ENCODE measurements at regions not wholly inside any gene's neighbourhood (a gene's known extent, or its start where the extent isn't known, plus 50 kb on each side); places are given as distances from the start of the nearest gene placed in this dataset.
"Not testable (repeated sequence)": the region's sequence is repeated elsewhere in the genome, so short reads cannot be mapped to it uniquely, and the experiment has no call there.

DNA sequence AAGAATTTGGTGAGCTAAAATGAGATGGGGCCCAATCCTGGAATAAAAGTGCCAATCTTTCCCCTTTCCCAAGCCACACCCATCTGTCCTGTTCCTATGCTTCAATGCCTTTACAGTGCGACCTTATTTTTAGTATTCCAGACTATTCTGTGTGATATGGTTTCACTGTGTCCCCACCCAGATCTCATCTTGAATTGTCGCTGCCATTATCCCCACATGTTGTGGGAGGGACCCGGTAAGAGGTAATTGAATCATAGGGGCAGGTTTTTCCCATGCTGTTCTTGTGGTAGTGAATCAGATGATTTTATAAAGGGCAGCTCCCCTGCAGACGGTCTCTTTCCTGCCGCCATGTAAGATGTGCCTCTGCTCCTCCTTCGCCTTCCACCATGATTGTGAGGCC is 129.3 kb upstream of the KIF26B start:
- no peaks in the 10 kb centered on the region for H3K9me3 Mint-ChIP-seq
- H3K27ac Mint-ChIP-seq: no peak overlapping the region
- H3K27me3 Mint-ChIP-seq (ENCODE audit: low read depth): peaks cover 6% of the 10 kb centered on the region
- H3K36me3 Mint-ChIP-seq (ENCODE audit: low read depth): no peaks in the 10 kb centered on the region
- H3K4me3 Mint-ChIP-seq: no peak overlapping the region
- H3K4me1 Mint-ChIP-seq (ENCODE audit: low read depth): no peaks in the 10 kb centered on the region

DNA sequence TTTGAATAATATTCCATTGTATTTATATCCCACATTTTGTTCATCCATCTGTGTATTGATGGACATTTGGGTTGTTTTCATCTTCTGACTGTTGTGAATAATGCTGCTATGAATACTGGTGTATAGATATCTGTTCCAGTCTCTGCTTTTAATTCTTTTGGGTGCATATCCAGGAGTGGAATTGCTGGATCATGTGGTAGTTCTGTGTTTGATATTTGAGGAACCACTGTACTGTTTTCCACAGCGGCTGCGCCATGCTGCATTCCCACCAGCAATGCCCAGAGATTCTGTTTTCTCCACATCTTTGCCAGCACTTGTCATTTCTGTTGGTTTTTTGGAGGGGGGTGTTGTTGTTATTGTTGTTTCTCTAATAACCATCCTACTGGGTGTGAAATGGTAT is 131.6 kb upstream of the KIF26B start:
- Mint-ChIP-seq H3K4me1 (ENCODE audit: low read depth) (peaks cover 3% of the 10 kb centered on the region), H3K27ac (no peak overlapping the region), H3K36me3 (ENCODE audit: low read depth) (no peaks in the 10 kb centered on the region), H3K4me3 (no peak overlapping the region), H3K9me3 (no peaks in the 10 kb centered on the region), H3K27me3 (ENCODE audit: low read depth) (peaks cover 5% of the 10 kb centered on the region)

- no peak overlapping the region for H3K27ac Mint-ChIP-seq
- H3K27me3 Mint-ChIP-seq (ENCODE audit: low read depth): no peaks in the 10 kb centered on the region
- peaks cover 3% of the 10 kb centered on the region for H3K4me1 Mint-ChIP-seq (ENCODE audit: low read depth)
- no peak overlapping the region for H3K4me3 Mint-ChIP-seq
- H3K36me3 Mint-ChIP-seq (ENCODE audit: low read depth): no peaks in the 10 kb centered on the region
- no peaks in the 10 kb centered on the region for H3K9me3 Mint-ChIP-seq
Measured at GRCh38 chr1:245019910-245020486, 134.8 kb upstream of the KIF26B start.

- H3K27me3 Mint-ChIP-seq (ENCODE audit: low read depth): no peaks in the 10 kb centered on the region
- H3K27ac Mint-ChIP-seq: no peak overlapping the region
- peaks cover 3% of the 10 kb centered on the region for H3K4me1 Mint-ChIP-seq (ENCODE audit: low read depth)
- no peaks in the 10 kb centered on the region for H3K9me3 Mint-ChIP-seq
- no peaks in the 10 kb centered on the region for H3K36me3 Mint-ChIP-seq (ENCODE audit: low read depth)
- no peak overlapping the region for H3K4me3 Mint-ChIP-seq
Measured at GRCh38 chr1:245016700-245017099, 138.1 kb upstream of the KIF26B start.

DNA sequence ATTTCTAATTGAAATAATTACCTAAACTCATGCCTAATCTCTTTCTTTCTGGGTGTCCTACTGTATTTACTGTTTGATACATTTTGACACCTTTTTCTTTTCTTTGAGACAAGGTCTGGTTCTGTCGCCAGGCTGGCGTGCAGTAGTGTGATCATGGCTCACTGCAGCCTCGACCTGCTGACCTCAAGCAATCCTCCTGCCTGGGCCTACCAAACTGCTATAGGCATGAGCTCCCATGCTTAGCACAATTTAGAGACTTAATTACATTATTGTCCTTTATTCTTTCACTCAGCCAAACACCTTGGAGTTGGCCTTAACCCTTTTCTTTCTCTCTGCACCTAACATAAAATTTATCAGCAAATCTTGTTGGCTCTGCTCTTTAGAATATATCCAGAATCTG is 139.8 kb upstream of the KIF26B start:
- Mint-ChIP-seq H3K4me1 (ENCODE audit: low read depth) (peaks cover 3% of the 10 kb centered on the region), H3K9me3 (no peaks in the 10 kb centered on the region), H3K4me3 (no peak overlapping the region), H3K27ac (no peak overlapping the region), H3K36me3 (ENCODE audit: low read depth) (no peaks in the 10 kb centered on the region), H3K27me3 (ENCODE audit: low read depth) (no peaks in the 10 kb centered on the region)

GRCh38 chr1:245014247-245015029 is 140.3 kb upstream of the KIF26B start:
- no peaks in the 10 kb centered on the region for H3K36me3 Mint-ChIP-seq (ENCODE audit: low read depth)

DNA sequence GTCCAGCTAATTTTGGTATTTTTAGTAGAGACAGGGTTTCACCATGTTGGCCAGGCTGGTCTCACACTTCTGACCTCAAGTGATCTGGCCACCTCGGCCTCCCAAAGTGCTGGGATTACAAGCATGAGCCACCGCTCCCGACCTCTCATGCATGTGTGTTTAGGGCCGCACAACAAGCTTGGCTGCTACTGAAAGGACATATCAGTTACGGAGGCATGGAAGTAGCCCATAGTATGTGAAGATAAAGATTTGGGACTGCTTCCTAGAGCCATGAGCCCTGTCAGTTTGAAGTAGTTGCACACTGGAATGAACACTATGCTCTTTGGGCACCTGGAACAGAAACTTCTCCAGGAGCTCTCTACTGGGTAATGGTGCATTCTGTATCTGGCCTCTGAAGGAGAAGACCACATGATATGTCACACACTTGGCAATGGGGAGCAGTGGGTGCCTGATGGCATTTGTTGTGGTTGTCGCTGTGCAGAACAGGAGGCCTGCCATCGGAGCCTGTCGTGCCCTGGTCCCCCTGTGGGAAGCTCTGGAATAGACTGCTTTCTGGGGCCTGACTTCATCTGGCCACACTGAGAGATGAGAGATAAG is 144.7 kb upstream of the KIF26B start:
- no peaks in the 10 kb centered on the region for H3K9me3 Mint-ChIP-seq
- H3K36me3 Mint-ChIP-seq (ENCODE audit: low read depth): no peaks in the 10 kb centered on the region
- no peaks in the 10 kb centered on the region for H3K4me1 Mint-ChIP-seq (ENCODE audit: low read depth)
- no peak overlapping the region for H3K27ac Mint-ChIP-seq
- H3K27me3 Mint-ChIP-seq (ENCODE audit: low read depth): peaks cover 6% of the 10 kb centered on the region
- H3K4me3 Mint-ChIP-seq: no peak overlapping the region

More at GRCh38 chr1:245014247-245015029, 140.3 kb upstream of the KIF26B start:
- Mint-ChIP-seq H3K27ac (no peak overlapping the region), H3K4me3 (no peak overlapping the region), H3K4me1 (ENCODE audit: low read depth) (peaks cover 3% of the 10 kb centered on the region), H3K27me3 (ENCODE audit: low read depth) (no peaks in the 10 kb centered on the region), H3K9me3 (no peaks in the 10 kb centered on the region)

GRCh38 chr1:245008761-245009160 is 144.4 kb upstream of the HNRNPU start:
- Mint-ChIP-seq H3K4me3 (no peak overlapping the region), H3K36me3 (ENCODE audit: low read depth) (no peaks in the 10 kb centered on the region), H3K4me1 (ENCODE audit: low read depth) (no peaks in the 10 kb centered on the region), H3K9me3 (no peaks in the 10 kb centered on the region), H3K27me3 (ENCODE audit: low read depth) (peaks cover 6% of the 10 kb centered on the region), H3K27ac (no peak overlapping the region)

DNA sequence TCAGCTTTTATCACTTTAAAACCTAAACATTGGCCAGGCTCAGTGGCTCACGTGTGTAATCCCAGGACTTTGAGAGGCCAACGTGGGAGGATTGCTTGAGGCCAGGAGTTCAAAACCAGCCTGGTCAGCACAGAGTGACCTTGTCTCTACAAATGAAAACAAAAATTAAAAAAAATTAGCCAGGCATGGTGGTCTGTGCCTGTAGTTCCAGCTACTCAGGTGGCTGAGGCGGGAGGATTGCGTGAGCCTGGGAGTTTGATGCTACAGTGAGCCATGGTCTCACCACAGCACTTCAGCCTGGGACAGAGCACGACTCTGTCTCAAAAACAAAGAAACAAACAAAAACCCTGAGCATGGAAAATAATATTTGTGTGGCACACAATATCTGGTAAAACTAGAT is 143.5 kb upstream of the HNRNPU start:
- Mint-ChIP-seq H3K9me3 (no peaks in the 10 kb centered on the region), H3K27me3 (ENCODE audit: low read depth) (peaks cover 6% of the 10 kb centered on the region), H3K4me3 (no peak overlapping the region), H3K36me3 (ENCODE audit: low read depth) (no peaks in the 10 kb centered on the region), H3K27ac (no peak overlapping the region), H3K4me1 (ENCODE audit: low read depth) (no peaks in the 10 kb centered on the region)

DNA sequence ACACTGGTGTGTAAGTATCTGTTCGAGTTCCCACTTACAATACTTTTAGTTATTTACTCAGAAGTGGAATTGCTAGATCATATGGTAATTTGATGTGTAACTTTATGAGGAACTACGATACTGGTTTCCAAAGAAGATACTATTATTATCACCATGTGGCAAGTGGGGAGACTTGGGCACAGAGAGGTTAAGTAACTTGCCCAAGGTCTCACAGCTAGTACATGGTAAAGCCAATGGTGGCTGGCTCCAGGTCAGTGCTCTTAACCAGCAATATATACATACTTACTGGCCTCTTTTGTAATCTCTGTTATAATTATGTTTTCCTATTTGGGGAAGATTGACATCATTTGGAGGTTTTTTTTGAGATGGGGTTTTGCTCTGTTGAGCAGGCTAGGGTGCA is 138.9 kb upstream of the HNRNPU start:
- H3K27me3 Mint-ChIP-seq (ENCODE audit: low read depth): peaks cover 6% of the 10 kb centered on the region

GRCh38 chr1:245001252-245001651 is 136.9 kb upstream of the HNRNPU start:
- no peaks in the 10 kb centered on the region for H3K36me3 Mint-ChIP-seq (ENCODE audit: low read depth)
- H3K4me3 Mint-ChIP-seq: no peak overlapping the region
- H3K27ac Mint-ChIP-seq: no peak overlapping the region
- H3K27me3 Mint-ChIP-seq (ENCODE audit: low read depth): no peaks in the 10 kb centered on the region
- H3K9me3 Mint-ChIP-seq: no peaks in the 10 kb centered on the region
- H3K4me1 Mint-ChIP-seq (ENCODE audit: low read depth): no peaks in the 10 kb centered on the region

More for the DNA sequence above, 138.9 kb upstream of the HNRNPU start:
- Mint-ChIP-seq H3K27ac (no peak overlapping the region), H3K36me3 (ENCODE audit: low read depth) (no peaks in the 10 kb centered on the region), H3K4me1 (ENCODE audit: low read depth) (no peaks in the 10 kb centered on the region), H3K4me3 (no peak overlapping the region), H3K9me3 (no peaks in the 10 kb centered on the region)

GRCh38 chr1:245000872-245001188 is 136.5 kb upstream of the HNRNPU start:
- Mint-ChIP-seq H3K36me3 (ENCODE audit: low read depth) (no peaks in the 10 kb centered on the region), H3K4me3 (no peak overlapping the region), H3K4me1 (ENCODE audit: low read depth) (no peaks in the 10 kb centered on the region), H3K9me3 (no peaks in the 10 kb centered on the region), H3K27me3 (ENCODE audit: low read depth) (no peaks in the 10 kb centered on the region), H3K27ac (no peak overlapping the region)

DNA sequence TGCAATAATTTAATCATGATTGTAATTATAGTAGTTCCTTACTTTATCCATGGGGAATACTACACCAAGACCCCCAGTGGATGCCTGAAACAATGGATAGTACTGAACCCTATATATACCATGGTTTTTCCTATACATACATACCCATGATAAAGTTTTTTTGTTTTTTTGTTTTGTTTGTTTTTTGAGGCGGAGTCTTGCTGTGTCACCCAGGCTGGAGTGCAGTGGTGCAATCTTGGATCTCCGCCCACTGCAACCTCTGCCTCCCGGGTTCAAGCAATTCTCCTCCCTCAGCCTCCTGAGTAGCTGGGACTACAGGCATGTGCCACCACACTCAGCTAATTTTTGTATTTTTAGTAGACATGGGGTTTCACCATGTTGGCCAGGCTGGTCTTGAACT is 135.3 kb upstream of the HNRNPU start:
- not testable (repeated sequence) for H3K36me3 Mint-ChIP-seq (ENCODE audit: low read depth); H3K9me3 Mint-ChIP-seq; H3K4me3 Mint-ChIP-seq; H3K27ac Mint-ChIP-seq; H3K27me3 Mint-ChIP-seq (ENCODE audit: low read depth); H3K4me1 Mint-ChIP-seq (ENCODE audit: low read depth)

DNA sequence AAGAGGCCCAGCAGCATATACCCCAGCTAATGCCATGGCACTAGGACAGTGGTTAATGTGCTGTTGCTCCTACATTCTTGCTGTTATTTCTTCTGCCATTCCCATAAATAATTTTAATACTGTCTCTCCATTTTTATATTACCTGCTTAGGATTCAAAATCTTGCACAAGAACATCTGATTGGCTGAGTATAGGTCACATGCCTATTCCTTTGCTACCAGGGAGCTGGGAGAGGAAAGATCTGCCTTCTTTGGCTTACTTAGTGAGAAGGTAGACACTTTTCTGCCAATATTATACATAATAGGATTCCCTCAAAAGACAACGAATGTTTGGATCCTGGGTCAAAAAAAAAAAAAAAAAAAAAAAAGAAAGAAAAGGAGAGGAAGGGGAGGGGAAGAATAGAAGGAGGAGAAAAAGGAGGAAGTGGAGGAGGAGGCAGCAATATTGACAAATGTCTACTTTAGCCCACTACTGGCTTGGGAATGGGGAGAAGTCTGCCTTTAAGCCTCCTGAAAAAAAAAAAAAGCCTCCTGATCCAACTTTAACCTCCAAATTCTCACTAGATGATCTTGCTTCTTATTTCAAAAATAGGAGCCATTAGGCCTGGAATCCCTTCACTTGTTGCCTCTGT is 134.5 kb upstream of the HNRNPU start:
- no peak overlapping the region for H3K27ac Mint-ChIP-seq
- no peaks in the 10 kb centered on the region for H3K36me3 Mint-ChIP-seq (ENCODE audit: low read depth)
- H3K4me3 Mint-ChIP-seq: no peak overlapping the region
- no peaks in the 10 kb centered on the region for H3K4me1 Mint-ChIP-seq (ENCODE audit: low read depth)
- H3K27me3 Mint-ChIP-seq (ENCODE audit: low read depth): no peaks in the 10 kb centered on the region
- H3K9me3 Mint-ChIP-seq: no peaks in the 10 kb centered on the region
